Upper lobe of left lung (tissue), 4 donors: ENCODE measurements at regions not wholly inside any gene's neighbourhood (a gene's known extent, or its start where the extent isn't known, plus 50 kb on each side); places are given as distances from the start of the nearest gene placed in this dataset.

Experiments used
- CTCF ChIP-seq, 6 experiments: fragments of 450-650 bp in 4 of 6; fragments of 200-600 bp in 2 of 6; sonication (generic) in 2 of 6; IDR thresholded peaks; one replicate each; pipeline ENCODE4 v1.5.1; 2016 to 2019; ENCODE audit warnings: antibody characterized with exemption in 6 of 6
- EP300 ChIP-seq, 4 donors: sonication (generic); formaldehyde crosslinking; IDR thresholded peaks; one replicate each; pipeline ENCODE4 v1.5.1; 2017; ENCODE audit warnings: antibody characterized with exemption in 4 of 4, control low read depth in 2 of 4
- POLR2A ChIP-seq, 4 donors: fragments of 450-650 bp; IDR thresholded peaks; one replicate each; pipeline ENCODE4 v1.5.1; 2016 to 2017; ENCODE audit warnings: antibody characterized with exemption in 4 of 4, mild to moderate bottlenecking in 2 of 4
- POLR2AphosphoS5 ChIP-seq, 2 donors: sonication (generic); formaldehyde crosslinking; IDR thresholded peaks; one replicate each; pipeline ENCODE4 v1.5.1; 2017; ENCODE audit warnings: antibody characterized with exemption in 2 of 2

- TF ChIP-seq CTCF (IDR thresholded peaks at IDR 0.05): no peak
- TF ChIP-seq EP300 (IDR thresholded peaks at IDR 0.05): no peak
- TF ChIP-seq POLR2AphosphoS5 (IDR thresholded peaks at IDR 0.05): no peak
- no peak for TF ChIP-seq POLR2A (IDR thresholded peaks at IDR 0.05)
Observed at GRCh38 chr14:97293659-97294058, 496.5 kb downstream of the VRK1 start.
